ENCODE measurements at regions not wholly inside any gene's neighbourhood (a gene's known extent, or its start where the extent isn't known, plus 50 kb on each side); places are given as distances from the start of the nearest gene placed in this dataset.

GRCh38 chr6:144999127-144999526 is 714.0 kb downstream of the UTRN start:
- ChIA-PET POLR2A (ENCODE audit: low non-redundant PET) (no interaction called here), CTCF (no interaction called here)
- TF ChIP-seq, protein P1, sequence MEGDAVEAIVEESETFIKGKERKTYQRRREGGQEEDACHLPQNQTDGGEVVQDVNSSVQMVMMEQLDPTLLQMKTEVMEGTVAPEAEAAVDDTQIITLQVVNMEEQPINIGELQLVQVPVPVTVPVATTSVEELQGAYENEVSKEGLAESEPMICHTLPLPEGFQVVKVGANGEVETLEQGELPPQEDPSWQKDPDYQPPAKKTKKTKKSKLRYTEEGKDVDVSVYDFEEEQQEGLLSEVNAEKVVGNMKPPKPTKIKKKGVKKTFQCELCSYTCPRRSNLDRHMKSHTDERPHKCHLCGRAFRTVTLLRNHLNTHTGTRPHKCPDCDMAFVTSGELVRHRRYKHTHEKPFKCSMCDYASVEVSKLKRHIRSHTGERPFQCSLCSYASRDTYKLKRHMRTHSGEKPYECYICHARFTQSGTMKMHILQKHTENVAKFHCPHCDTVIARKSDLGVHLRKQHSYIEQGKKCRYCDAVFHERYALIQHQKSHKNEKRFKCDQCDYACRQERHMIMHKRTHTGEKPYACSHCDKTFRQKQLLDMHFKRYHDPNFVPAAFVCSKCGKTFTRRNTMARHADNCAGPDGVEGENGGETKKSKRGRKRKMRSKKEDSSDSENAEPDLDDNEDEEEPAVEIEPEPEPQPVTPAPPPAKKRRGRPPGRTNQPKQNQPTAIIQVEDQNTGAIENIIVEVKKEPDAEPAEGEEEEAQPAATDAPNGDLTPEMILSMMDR (conservative IDR thresholded peaks at IDR 0.05; ENCODE audit: low read depth), result no peak
- no peak for DNase-seq (ENCODE audit: low spot score)
- no peak overlapping the region for H3K27ac ChIP-seq

- ChIA-PET CTCF (interaction anchor here (0.6 to 0.7 kb wide), 2 partner anchors 22 to 106 kb away, joined by 3 to 5 read pairs; no protein-coding TSS in a partner anchor), POLR2A (ENCODE audit: low non-redundant PET) (interaction anchor here (0.5 kb wide), 1 partner anchor 259 kb away, joined by 3 read pairs; no protein-coding TSS in a partner anchor)
- no peak overlapping the region for H3K27ac ChIP-seq
- TF ChIP-seq, protein P1 (conservative IDR thresholded peaks at IDR 0.05; ENCODE audit: low read depth), result no peak
- DNase-seq (ENCODE audit: low spot score), result no peak
Measured at GRCh38 chr6:145003145-145003544, 718.0 kb downstream of the UTRN start.

DNA sequence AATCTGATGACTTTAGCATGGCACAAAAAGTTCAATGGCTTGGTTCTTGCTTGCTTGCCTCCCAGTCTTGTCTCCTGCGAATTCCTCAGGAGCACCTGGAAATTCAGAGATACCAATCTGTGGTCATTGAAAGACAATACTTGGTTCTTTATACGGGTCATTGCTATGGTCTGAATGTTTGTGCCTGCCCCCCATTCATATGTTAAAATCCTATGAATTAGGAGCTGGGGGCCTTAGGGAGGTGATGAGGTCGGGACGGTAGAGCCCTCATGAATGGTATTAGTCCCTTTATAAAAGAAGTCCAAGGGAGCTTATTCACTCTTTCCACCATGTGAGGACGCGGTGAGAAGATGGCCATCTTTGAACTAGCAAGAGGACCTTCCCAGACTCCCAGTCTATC is 721.8 kb downstream of the UTRN start:
- POLR2A ChIA-PET (ENCODE audit: low non-redundant PET), result no interaction called here
- DNase-seq (ENCODE audit: low spot score), result no peak
- TF ChIP-seq, protein P1 (conservative IDR thresholded peaks at IDR 0.05; ENCODE audit: low read depth), result no peak
- CTCF ChIA-PET, result no interaction called here
- H3K27ac ChIP-seq, result no peak overlapping the region

GRCh38 chr6:145008715-145009114 is 723.6 kb downstream of the UTRN start:
- DNase-seq (ENCODE audit: low spot score), result no peak
- CTCF ChIA-PET, result interaction anchor here (0.5 to 0.6 kb wide), 3 partner anchors 11 to 1424 kb away, joined by 3 read pairs; no protein-coding TSS in a partner anchor
- H3K27ac ChIP-seq, result no peak overlapping the region
- POLR2A ChIA-PET (ENCODE audit: low non-redundant PET), result no interaction called here
- TF ChIP-seq, protein P1 (conservative IDR thresholded peaks at IDR 0.05; ENCODE audit: low read depth), result no peak

DNA sequence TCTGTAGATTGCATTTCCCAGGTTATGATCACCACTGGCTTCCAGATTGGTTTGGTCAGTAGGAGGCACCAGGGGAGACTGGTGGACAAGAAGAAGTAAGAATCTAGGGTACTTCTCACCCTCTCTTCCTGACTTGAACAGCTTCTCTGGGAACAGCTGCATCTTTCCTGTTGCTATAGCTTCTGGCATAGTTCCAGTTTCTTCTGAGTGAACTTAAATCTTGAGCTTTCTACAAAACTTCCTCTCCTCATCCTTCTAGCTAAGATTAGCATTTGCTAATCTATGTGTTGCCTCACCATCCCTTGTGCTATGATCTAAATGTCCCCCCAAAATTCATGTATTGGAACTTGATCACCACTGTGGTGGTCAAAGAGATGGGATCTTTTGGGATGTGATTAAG is 724.6 kb downstream of the UTRN start:
- CTCF ChIA-PET, result no interaction called here
- POLR2A ChIA-PET (ENCODE audit: low non-redundant PET), result no interaction called here
- DNase-seq (ENCODE audit: low spot score), result no peak
- TF ChIP-seq, protein P1 (conservative IDR thresholded peaks at IDR 0.05; ENCODE audit: low read depth), result no peak
- H3K27ac ChIP-seq, result no peak overlapping the region

DNA sequence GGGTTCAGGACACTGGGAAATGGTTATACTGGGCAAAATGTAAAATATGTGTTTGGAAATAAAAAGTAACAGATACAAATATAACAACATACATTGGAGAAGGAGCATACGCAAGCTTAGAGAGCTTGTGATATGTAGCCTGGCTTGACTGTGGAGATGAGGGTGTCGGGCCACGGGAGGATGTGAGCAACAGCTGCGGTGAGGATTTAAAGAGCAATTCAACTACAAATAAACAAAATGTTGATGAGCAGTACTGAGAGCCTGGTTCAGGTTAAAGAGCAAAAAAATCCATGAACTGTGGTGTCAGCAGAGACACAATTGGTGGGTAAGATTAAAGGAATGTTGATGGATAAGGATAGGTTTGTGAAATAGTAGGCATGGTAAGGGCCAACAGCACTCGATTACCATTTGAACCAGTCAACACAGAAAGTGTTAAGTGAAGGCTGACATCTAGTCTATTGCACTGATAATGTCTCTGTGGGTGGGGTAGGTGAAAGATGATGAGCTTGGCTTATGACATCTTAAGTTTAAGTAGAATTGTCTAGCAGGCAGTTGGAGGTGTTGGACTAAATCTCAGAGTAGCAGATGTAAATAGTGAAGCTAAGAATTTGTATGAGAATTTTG is 723.2 kb downstream of the EPM2A start:
- DNase-seq (ENCODE audit: low spot score), result no peak
- ChIA-PET POLR2A (ENCODE audit: low non-redundant PET) (no interaction called here), CTCF (no interaction called here)
- H3K27ac ChIP-seq, result no peak overlapping the region
- TF ChIP-seq, protein P1 (conservative IDR thresholded peaks at IDR 0.05; ENCODE audit: low read depth), result no peak

Measured in RWPE1 (cell line).